A673 (cell line): ENCODE measurements at regions not wholly inside any gene's neighbourhood (a gene's known extent, or its start where the extent isn't known, plus 50 kb on each side); places are given as distances from the start of the nearest gene placed in this dataset.

ENCODE experiments used
- EZH2 ChIP-seq: fragments of 200-600 bp; sonication (generic); IDR thresholded peaks from 2 replicates; pipeline ENCODE4 v1.6.1; 2017; ENCODE audit warnings: borderline replicate concordance, low read depth, mild to moderate bottlenecking, mixed read lengths, antibody characterized with exemption, low read length; ENCODE audit not compliant: poor library complexity, severe bottlenecking
- TF ChIP-seq, protein P1 (sequence below): fragments of 300-800, 200-600 bp; sonication (generic); conservative IDR thresholded peaks from 2 replicates; pipeline ENCODE4 v1.5.1; 2017; ENCODE audit warnings: low read depth, mild to moderate bottlenecking, antibody characterized with exemption, low read length, moderate library complexity, mixed read lengths

DNA sequence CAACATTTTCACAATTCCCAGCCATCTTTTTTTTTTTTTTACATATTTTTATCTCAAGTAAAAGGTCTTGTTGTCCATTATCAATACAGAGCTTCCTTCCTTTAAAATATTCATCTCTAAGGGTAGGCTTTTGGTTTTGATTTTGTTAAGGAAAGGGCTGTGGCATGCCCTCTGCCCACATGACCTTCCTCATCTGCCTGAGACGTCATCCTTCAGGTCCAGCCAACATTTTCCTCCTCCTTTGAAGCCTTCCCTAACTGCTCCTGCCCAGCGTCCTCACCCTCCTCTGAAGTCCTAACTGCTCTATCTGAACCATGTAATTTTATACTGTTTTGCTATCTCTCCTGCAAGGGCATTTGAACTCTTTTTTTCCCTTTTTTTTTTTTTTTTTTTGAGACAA, 73.9 kb upstream of the TGM3 start:
- TF ChIP-seq, protein P1, sequence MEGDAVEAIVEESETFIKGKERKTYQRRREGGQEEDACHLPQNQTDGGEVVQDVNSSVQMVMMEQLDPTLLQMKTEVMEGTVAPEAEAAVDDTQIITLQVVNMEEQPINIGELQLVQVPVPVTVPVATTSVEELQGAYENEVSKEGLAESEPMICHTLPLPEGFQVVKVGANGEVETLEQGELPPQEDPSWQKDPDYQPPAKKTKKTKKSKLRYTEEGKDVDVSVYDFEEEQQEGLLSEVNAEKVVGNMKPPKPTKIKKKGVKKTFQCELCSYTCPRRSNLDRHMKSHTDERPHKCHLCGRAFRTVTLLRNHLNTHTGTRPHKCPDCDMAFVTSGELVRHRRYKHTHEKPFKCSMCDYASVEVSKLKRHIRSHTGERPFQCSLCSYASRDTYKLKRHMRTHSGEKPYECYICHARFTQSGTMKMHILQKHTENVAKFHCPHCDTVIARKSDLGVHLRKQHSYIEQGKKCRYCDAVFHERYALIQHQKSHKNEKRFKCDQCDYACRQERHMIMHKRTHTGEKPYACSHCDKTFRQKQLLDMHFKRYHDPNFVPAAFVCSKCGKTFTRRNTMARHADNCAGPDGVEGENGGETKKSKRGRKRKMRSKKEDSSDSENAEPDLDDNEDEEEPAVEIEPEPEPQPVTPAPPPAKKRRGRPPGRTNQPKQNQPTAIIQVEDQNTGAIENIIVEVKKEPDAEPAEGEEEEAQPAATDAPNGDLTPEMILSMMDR: no peak
- TF ChIP-seq EZH2: no peak
